LNCaP clone FGC (cell line): ENCODE measurements at regions not wholly inside any gene's neighbourhood (a gene's known extent, or its start where the extent isn't known, plus 50 kb on each side); places are given as distances from the start of the nearest gene placed in this dataset.

Experiments used
- DNase-seq: peaks from one replicate; pipeline ENCODE4 v3.0.0-alpha.2; 2011; ENCODE audit warnings: low read depth
- H3K4me3 ChIP-seq: 2 replicates; pipeline ENCODE4 v1.5.1; 2011; ENCODE audit warnings: mild to moderate bottlenecking, low read depth, low read length, control low read depth
- CTCF ChIP-seq: IDR thresholded peaks from 2 replicates; pipeline ENCODE4 v1.5.1; 2012; ENCODE audit warnings: mild to moderate bottlenecking; ENCODE audit not compliant: control insufficient read depth, insufficient read depth; ENCODE audit errors: extremely low read depth

- H3K4me3 ChIP-seq = no peak overlapping the region
- no peak for DNase-seq
- peak; percentile 36 for TF ChIP-seq CTCF
Observed at GRCh38 chr9:108756746-108757490, 98.9 kb downstream of the ACTL7B start.

GRCh38 chr9:108755979-108756378, 99.8 kb downstream of the ACTL7B start:
- DNase-seq = no peak
- no peak for TF ChIP-seq CTCF
- H3K4me3 ChIP-seq = no peak overlapping the region

GRCh38 chr9:108751369-108751768, 104.4 kb downstream of the ACTL7B start:
- TF ChIP-seq CTCF = no peak
- no peak for DNase-seq
- no peak overlapping the region for H3K4me3 ChIP-seq

GRCh38 chr9:108750661-108751215, 105.0 kb downstream of the ACTL7B start:
- TF ChIP-seq CTCF = no peak
- no peak for DNase-seq
- no peak overlapping the region for H3K4me3 ChIP-seq

GRCh38 chr9:108748776-108749175, 107.0 kb downstream of the ACTL7B start:
- no peak for TF ChIP-seq CTCF
- DNase-seq = no peak
- no peak overlapping the region for H3K4me3 ChIP-seq

GRCh38 chr9:108746864-108747263, 108.9 kb downstream of the ACTL7B start:
- no peak for DNase-seq
- no peak for TF ChIP-seq CTCF

GRCh38 chr9:108746001-108746400, 109.8 kb downstream of the ACTL7B start:
- no peak overlapping the region for H3K4me3 ChIP-seq
- no peak for TF ChIP-seq CTCF
- no peak for DNase-seq

More at GRCh38 chr9:108746864-108747263, 108.9 kb downstream of the ACTL7B start:
- no peak overlapping the region for H3K4me3 ChIP-seq
